DOHH2 (cell line): ENCODE measurements at regions not wholly inside any gene's neighbourhood (a gene's known extent, or its start where the extent isn't known, plus 50 kb on each side); places are given as distances from the start of the nearest gene placed in this dataset.

Experiments
- EZH2phosphoT487 ChIP-seq: fragments of 200-600 bp; sonication (generic); IDR thresholded peaks from 2 replicates; pipeline ENCODE4 v1.6.1; 2017; ENCODE audit warnings: borderline replicate concordance, mild to moderate bottlenecking, antibody characterized with exemption, low read length, moderate library complexity, mixed read lengths
- TF ChIP-seq, protein P1 (sequence below): fragments of 200-600 bp; sonication (generic); IDR thresholded peaks from one replicate; pipeline ENCODE4 v1.5.1; 2014; ENCODE audit warnings: antibody characterized with exemption, mild to moderate bottlenecking, low read depth, low read length; ENCODE audit not compliant: poor library complexity, severe bottlenecking

DNA sequence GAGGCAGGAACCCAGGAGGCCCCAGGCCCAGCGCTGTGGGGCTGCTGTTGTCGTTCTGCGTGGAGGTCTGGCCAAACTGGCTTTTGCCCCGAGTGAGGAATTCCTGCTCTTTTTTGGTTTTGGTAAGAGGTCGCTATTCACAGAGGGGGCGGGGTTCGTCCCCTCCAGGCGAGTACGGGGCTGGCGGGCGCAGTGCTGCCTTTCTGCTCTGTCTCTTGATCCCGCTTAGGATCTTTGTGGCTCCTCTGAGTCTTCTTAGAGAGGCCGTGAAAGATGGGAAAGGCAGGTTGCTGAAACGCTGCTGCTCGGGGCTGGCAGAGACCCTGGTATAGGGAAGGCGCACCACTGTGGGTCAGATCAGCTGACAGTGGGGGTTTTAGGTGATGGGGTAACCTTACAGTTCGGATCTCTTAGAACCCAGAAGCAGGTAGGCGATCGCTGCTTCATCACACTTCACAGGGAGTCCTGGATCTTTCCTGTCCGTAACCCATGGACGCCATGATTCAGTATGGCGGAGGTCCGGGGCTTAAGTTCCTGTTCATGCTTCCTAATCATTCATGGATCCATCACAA lies 136.7 kb downstream of the KIF20B start:
- TF ChIP-seq, protein P1, sequence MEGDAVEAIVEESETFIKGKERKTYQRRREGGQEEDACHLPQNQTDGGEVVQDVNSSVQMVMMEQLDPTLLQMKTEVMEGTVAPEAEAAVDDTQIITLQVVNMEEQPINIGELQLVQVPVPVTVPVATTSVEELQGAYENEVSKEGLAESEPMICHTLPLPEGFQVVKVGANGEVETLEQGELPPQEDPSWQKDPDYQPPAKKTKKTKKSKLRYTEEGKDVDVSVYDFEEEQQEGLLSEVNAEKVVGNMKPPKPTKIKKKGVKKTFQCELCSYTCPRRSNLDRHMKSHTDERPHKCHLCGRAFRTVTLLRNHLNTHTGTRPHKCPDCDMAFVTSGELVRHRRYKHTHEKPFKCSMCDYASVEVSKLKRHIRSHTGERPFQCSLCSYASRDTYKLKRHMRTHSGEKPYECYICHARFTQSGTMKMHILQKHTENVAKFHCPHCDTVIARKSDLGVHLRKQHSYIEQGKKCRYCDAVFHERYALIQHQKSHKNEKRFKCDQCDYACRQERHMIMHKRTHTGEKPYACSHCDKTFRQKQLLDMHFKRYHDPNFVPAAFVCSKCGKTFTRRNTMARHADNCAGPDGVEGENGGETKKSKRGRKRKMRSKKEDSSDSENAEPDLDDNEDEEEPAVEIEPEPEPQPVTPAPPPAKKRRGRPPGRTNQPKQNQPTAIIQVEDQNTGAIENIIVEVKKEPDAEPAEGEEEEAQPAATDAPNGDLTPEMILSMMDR: no peak
- no peak for TF ChIP-seq EZH2phosphoT487
